SK-N-SH treated with all-trans-retinoic acid at 6 μM for 48 hours (cell line): ENCODE measurements at regions not wholly inside any gene's neighbourhood (a gene's known extent, or its start where the extent isn't known, plus 50 kb on each side); places are given as distances from the start of the nearest gene placed in this dataset.

Source experiments
- ATAC-seq: fragments of 200-7000 bp; cut with Tn5 transposase; 3 replicates; pipeline ENCODE4 v1.9.1; 2020; ENCODE audit warnings: mild to moderate bottlenecking, moderate library complexity
- BACH2 ChIP-seq: fragments of 250-450 bp; sonication (Bioruptor Pico); IDR thresholded peaks from 2 replicates; pipeline ENCODE4 v1.9.0; 2021; ENCODE audit warnings: mild to moderate bottlenecking, borderline replicate concordance
- CSDC2 ChIP-seq: fragments of 250-450 bp; sonication (Bioruptor Pico); IDR thresholded peaks from 2 replicates; pipeline ENCODE4 v1.5.0; 2020; ENCODE audit warnings: mild to moderate bottlenecking, moderate library complexity
- CSRNP3 ChIP-seq: fragments of 250-450 bp; sonication (Bioruptor Pico); IDR thresholded peaks from 2 replicates; pipeline ENCODE4 v1.5.1; 2021; ENCODE audit warnings: mild to moderate bottlenecking, moderate library complexity
- ESRRG ChIP-seq: fragments of 250-450 bp; sonication (Bioruptor Pico); IDR thresholded peaks from 2 replicates; pipeline ENCODE4 v1.6.1; 2021; ENCODE audit warnings: mild to moderate bottlenecking
- GLIS3 ChIP-seq: fragments of 250-450 bp; sonication (Bioruptor Pico); IDR thresholded peaks from 2 replicates; pipeline ENCODE4 v1.5.0; 2020; ENCODE audit warnings: mild to moderate bottlenecking, moderate library complexity
- ISL1 ChIP-seq: fragments of 250-450 bp; sonication (Bioruptor Pico); IDR thresholded peaks from 2 replicates; pipeline ENCODE4 v2.1.2; 2022; ENCODE audit warnings: mild to moderate bottlenecking, moderate library complexity
- OSR1 ChIP-seq: fragments of 250-450 bp; sonication (Bioruptor Pico); IDR thresholded peaks from 2 replicates; pipeline ENCODE4 v1.8.0; 2022; ENCODE audit warnings: moderate library complexity, mild to moderate bottlenecking, inconsistent platforms
- TCF4 ChIP-seq: fragments of 250-450 bp; sonication (Bioruptor Pico); IDR thresholded peaks from 2 replicates; pipeline ENCODE4 v1.8.0; 2021; ENCODE audit warnings: mild to moderate bottlenecking, moderate library complexity, borderline replicate concordance
- TOX ChIP-seq: fragments of 250-450 bp; sonication (Bioruptor Pico); IDR thresholded peaks from 2 replicates; pipeline ENCODE4 v1.8.0; 2021; ENCODE audit warnings: mild to moderate bottlenecking, moderate library complexity, borderline replicate concordance
- TSHZ2 ChIP-seq: fragments of 250-450 bp; sonication (Bioruptor Pico); IDR thresholded peaks from 2 replicates; pipeline ENCODE4 v1.5.0; 2020; ENCODE audit warnings: mild to moderate bottlenecking, moderate library complexity
- ZC3H10 ChIP-seq: fragments of 250-450 bp; sonication (Bioruptor Pico); IDR thresholded peaks from 2 replicates; pipeline ENCODE4 v1.5.1; 2021; ENCODE audit warnings: mild to moderate bottlenecking, moderate library complexity
- ZFP3 ChIP-seq: fragments of 250-450 bp; sonication (Bioruptor Pico); IDR thresholded peaks from 2 replicates; pipeline ENCODE4 v1.5.0; 2020; ENCODE audit warnings: mild to moderate bottlenecking, moderate library complexity
- ZFP30 ChIP-seq: fragments of 450-650 bp; formaldehyde crosslinking; IDR thresholded peaks from 2 replicates; pipeline ENCODE4 v1.5.0; 2022; ENCODE audit warnings: mild to moderate bottlenecking, moderate library complexity
- ZNF565 ChIP-seq: fragments of 450-650 bp; formaldehyde crosslinking; conservative IDR thresholded peaks from 2 replicates; pipeline ENCODE4 v1.5.0; 2020; ENCODE audit warnings: low read depth, mild to moderate bottlenecking, moderate library complexity
- ZNF70 ChIP-seq: fragments of 450-650 bp; formaldehyde crosslinking; IDR thresholded peaks from 2 replicates; pipeline ENCODE4 v1.5.0; 2020; ENCODE audit warnings: mild to moderate bottlenecking, moderate library complexity
- ZNF8 ChIP-seq: fragments of 450-650 bp; formaldehyde crosslinking; IDR thresholded peaks from 2 replicates; pipeline ENCODE4 v1.5.0; 2020; ENCODE audit warnings: mild to moderate bottlenecking, moderate library complexity
- TF ChIP-seq, protein P1 (sequence below): fragments of 250-450 bp; sonication (Bioruptor Pico); IDR thresholded peaks from 2 replicates; pipeline ENCODE4 v1.5.1; 2020; ENCODE audit warnings: low read depth, mild to moderate bottlenecking, moderate library complexity
- TF ChIP-seq, protein P2 (sequence below): fragments of 250-450 bp; sonication (Bioruptor Pico); IDR thresholded peaks from 2 replicates; pipeline ENCODE4 v1.8.0; 2021; ENCODE audit warnings: low read depth, mild to moderate bottlenecking, moderate library complexity, borderline replicate concordance

GRCh38 chr11:26777372-26777808, 55.5 kb upstream of the SLC5A12 start:
- TF ChIP-seq ZFP3 = no peak
- no peak for TF ChIP-seq ZC3H10
- TF ChIP-seq, protein P1, sequence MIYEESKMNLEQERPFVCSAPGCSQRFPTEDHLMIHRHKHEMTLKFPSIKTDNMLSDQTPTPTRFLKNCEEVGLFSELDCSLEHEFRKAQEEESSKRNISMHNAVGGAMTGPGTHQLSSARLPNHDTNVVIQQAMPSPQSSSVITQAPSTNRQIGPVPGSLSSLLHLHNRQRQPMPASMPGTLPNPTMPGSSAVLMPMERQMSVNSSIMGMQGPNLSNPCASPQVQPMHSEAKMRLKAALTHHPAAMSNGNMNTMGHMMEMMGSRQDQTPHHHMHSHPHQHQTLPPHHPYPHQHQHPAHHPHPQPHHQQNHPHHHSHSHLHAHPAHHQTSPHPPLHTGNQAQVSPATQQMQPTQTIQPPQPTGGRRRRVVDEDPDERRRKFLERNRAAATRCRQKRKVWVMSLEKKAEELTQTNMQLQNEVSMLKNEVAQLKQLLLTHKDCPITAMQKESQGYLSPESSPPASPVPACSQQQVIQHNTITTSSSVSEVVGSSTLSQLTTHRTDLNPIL (CRISPR knock-in tag) = no peak
- TF ChIP-seq ZNF8 (CRISPR knock-in tag) = no peak
- TF ChIP-seq, protein P2, sequence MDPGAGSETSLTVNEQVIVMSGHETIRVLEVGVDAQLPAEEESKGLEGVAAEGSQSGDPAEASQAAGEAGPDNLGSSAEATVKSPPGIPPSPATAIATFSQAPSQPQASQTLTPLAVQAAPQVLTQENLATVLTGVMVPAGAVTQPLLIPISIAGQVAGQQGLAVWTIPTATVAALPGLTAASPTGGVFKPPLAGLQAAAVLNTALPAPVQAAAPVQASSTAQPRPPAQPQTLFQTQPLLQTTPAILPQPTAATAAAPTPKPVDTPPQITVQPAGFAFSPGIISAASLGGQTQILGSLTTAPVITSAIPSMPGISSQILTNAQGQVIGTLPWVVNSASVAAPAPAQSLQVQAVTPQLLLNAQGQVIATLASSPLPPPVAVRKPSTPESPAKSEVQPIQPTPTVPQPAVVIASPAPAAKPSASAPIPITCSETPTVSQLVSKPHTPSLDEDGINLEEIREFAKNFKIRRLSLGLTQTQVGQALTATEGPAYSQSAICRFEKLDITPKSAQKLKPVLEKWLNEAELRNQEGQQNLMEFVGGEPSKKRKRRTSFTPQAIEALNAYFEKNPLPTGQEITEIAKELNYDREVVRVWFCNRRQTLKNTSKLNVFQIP = no peak
- TF ChIP-seq ISL1 = no peak
- TF ChIP-seq TOX (CRISPR knock-in tag) = no peak
- TF ChIP-seq BACH2 (CRISPR knock-in tag) = no peak
- no peak for TF ChIP-seq OSR1 (CRISPR knock-in tag)
- no peak for TF ChIP-seq ZNF70 (CRISPR knock-in tag)
- no peak for TF ChIP-seq GLIS3 (CRISPR knock-in tag)
- no peak for TF ChIP-seq TCF4 (CRISPR knock-in tag)
- TF ChIP-seq ESRRG (CRISPR knock-in tag) = no peak
- no peak for TF ChIP-seq TSHZ2 (CRISPR knock-in tag)
- TF ChIP-seq CSRNP3 (CRISPR knock-in tag) = no peak
- no peak for TF ChIP-seq CSDC2
- ATAC-seq = peak; percentile 15; the same call in 2 of the 3 replicates

DNA sequence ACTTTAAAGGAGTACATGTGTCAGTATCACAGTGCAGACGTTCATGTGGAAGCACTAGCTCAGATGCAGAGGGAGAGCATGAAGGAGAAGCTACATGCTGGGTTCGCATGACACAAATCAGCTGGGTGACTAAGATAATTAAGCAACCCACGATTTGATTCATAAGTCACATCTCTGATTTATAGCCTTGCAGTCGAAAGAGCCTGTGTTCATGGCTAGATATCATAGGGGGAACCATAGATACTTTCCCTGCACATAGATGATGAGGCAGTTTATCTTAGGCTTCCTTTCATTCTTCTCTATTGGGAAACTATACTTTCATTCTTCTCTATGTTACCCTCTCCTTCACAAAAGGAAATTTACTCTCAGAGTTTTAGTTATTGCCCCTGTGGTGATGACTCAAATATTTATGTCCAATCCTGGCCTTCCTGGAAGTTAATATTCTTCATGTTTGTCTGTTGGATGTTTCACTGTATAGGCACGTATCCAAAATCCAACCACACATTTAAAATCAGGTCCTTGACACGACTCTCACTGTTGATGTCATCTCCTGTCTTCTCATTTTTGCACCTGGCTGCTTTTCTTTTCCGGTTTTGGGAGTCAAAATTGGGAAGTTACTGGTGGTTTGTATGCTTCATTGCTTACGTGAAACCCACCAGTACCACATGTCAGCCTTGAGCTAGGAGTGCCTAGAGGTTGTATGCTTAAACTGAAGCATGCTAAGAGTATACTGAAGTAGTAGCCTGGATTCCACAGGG, 56.3 kb upstream of the SLC5A12 start:
- peak; percentile 62 for ATAC-seq

GRCh38 chr11:26779074-26779865, 57.4 kb upstream of the SLC5A12 start:
- peak; percentile 58 for ATAC-seq
- no peak for TF ChIP-seq ZFP30 (CRISPR knock-in tag)

More for the DNA sequence above, 56.3 kb upstream of the SLC5A12 start:
- TF ChIP-seq OSR1 (CRISPR knock-in tag) = no peak
- TF ChIP-seq ESRRG (CRISPR knock-in tag) = no peak
- TF ChIP-seq ZFP3 = no peak
- TF ChIP-seq ZNF8 (CRISPR knock-in tag) = no peak
- TF ChIP-seq, protein P1 (CRISPR knock-in tag) = no peak
- TF ChIP-seq ZNF70 (CRISPR knock-in tag) = no peak
- TF ChIP-seq ZNF565 = no peak
